PFSK-1 (cell line): ENCODE measurements at regions not wholly inside any gene's neighbourhood (a gene's known extent, or its start where the extent isn't known, plus 50 kb on each side); places are given as distances from the start of the nearest gene placed in this dataset.

Experiments used
- POLR2AphosphoS5 ChIP-seq: IDR thresholded peaks from 2 replicates; pipeline ENCODE4 v1.6.1; 2012; ENCODE audit warnings: low read depth, mild to moderate bottlenecking, control low read depth, low read length, moderate library complexity
- SIN3A ChIP-seq: IDR thresholded peaks from 2 replicates; pipeline ENCODE4 v1.6.1; 2012; ENCODE audit warnings: mild to moderate bottlenecking, low read length, moderate library complexity, borderline replicate concordance; ENCODE audit not compliant: insufficient read depth

GRCh38 chrX:39614680-39614998 lies 483.1 kb downstream of the BCOR start:
- no peak for TF ChIP-seq POLR2AphosphoS5
- TF ChIP-seq SIN3A, result no peak
